Ovary (tissue), 3 donors: ENCODE measurements at regions not wholly inside any gene's neighbourhood (a gene's known extent, or its start where the extent isn't known, plus 50 kb on each side); places are given as distances from the start of the nearest gene placed in this dataset.

Source experiments
- EP300 ChIP-seq: sonication (generic); formaldehyde crosslinking; IDR thresholded peaks from one replicate; pipeline ENCODE4 v1.6.1; 2017; ENCODE audit warnings: antibody characterized with exemption
- POLR2A ChIP-seq: fragments of 450-650 bp; IDR thresholded peaks from one replicate; pipeline ENCODE4 v1.6.1; 2017; ENCODE audit warnings: antibody characterized with exemption, mild to moderate bottlenecking, moderate library complexity
- TF ChIP-seq, protein P1 (sequence below), 3 donors: fragments of 450-650 bp in 2 of 3; fragments of 200-600 bp in 1 of 3; IDR thresholded peaks; one replicate each; pipeline versions ENCODE4 v1.5.1 to v1.8.0; 2016 to 2022; ENCODE audit warnings: antibody characterized with exemption in 3 of 3, mild to moderate bottlenecking in 1 of 3
- donor health status: DM: no; HTN: no; CAD: no.

DNA sequence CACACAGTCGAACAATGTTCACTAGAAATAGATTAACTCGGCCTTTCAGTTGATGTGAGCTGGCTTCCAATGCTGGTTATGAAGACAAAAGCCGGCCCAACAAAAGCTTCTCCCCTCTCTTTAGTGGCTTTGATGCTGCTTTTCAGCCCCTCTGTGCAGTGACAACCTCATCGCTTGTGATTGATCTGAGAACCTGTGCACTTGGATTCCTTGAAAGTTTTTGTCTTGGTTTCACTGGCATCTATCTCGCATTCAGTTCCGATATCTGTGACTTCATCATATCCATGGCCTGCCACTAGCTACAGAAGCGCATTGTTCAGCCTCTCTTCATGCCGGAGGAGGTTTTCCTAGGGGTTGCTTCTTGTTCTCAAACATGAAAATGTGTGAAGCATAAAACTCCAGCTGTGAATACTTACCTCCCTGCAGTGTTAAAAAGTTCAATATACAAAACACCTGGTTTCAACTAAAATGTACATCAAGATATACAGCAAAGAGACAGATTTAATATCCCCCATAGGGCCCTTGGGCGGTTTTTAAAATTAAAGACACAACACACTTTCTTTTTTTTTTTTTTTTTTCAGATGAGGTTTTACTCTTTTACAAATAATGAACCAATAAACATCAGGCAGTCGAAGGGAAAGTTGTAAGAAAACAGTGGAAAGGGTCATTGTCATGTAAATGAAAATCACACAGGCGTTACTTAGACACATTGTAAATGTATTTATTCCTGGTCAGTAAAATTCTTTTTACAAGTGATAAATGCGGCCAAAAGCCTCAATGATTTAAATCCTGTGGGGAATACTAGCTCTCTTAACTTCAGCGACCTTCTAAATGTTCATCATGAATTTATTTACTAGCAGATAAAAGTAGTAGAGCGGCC is 1252.8 kb downstream of the EFNB2 start:
- no peak for TF ChIP-seq POLR2A
- TF ChIP-seq, protein P1, sequence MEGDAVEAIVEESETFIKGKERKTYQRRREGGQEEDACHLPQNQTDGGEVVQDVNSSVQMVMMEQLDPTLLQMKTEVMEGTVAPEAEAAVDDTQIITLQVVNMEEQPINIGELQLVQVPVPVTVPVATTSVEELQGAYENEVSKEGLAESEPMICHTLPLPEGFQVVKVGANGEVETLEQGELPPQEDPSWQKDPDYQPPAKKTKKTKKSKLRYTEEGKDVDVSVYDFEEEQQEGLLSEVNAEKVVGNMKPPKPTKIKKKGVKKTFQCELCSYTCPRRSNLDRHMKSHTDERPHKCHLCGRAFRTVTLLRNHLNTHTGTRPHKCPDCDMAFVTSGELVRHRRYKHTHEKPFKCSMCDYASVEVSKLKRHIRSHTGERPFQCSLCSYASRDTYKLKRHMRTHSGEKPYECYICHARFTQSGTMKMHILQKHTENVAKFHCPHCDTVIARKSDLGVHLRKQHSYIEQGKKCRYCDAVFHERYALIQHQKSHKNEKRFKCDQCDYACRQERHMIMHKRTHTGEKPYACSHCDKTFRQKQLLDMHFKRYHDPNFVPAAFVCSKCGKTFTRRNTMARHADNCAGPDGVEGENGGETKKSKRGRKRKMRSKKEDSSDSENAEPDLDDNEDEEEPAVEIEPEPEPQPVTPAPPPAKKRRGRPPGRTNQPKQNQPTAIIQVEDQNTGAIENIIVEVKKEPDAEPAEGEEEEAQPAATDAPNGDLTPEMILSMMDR (IDR thresholded peaks at IDR 0.05) = no peak
- TF ChIP-seq EP300 = no peak
